HG02870 (cell line): ENCODE measurements at regions not wholly inside any gene's neighbourhood (a gene's known extent, or its start where the extent isn't known, plus 50 kb on each side); places are given as distances from the start of the nearest gene placed in this dataset.

Source experiments
- ATAC-seq: cut with Tn5 transposase; IDR thresholded peaks from one replicate; pipeline ENCODE4 v1.9.1; 2021; ENCODE audit warnings: mild to moderate bottlenecking, moderate library complexity; ENCODE audit not compliant: unreplicated experiment

GRCh38 chr3:160162440-160162839 is 62.8 kb upstream of the C3orf80 start:
- ATAC-seq: no peak

GRCh38 chr3:160163229-160163878 is 61.9 kb upstream of the C3orf80 start:
- no peak for ATAC-seq

GRCh38 chr3:160168246-160168645 is 57.0 kb upstream of the C3orf80 start:
- no peak for ATAC-seq

GRCh38 chr3:160169139-160169976 is 55.9 kb upstream of the C3orf80 start:
- ATAC-seq: no peak

GRCh38 chr3:160170409-160171370 is 54.5 kb upstream of the C3orf80 start:
- peak; percentile 86 for ATAC-seq

GRCh38 chr3:160171813-160172212 is 53.4 kb upstream of the C3orf80 start:
- no peak for ATAC-seq

- no peak for ATAC-seq
Observed at GRCh38 chr3:160174621-160175020, 50.6 kb upstream of the C3orf80 start.
